HL-60 (cell line): ENCODE measurements at regions not wholly inside any gene's neighbourhood (a gene's known extent, or its start where the extent isn't known, plus 50 kb on each side); places are given as distances from the start of the nearest gene placed in this dataset.

ENCODE experiments used
- DNase-seq, 2 experiments: peaks; one replicate each; pipeline ENCODE4 v3.0.0-alpha.2; 2010 to 2020; ENCODE audit warnings: low read depth in 1 of 2, low spot score in 1 of 2
- H3K27ac ChIP-seq: fragments of 250-450 bp; sonication (Bioruptor Pico); replicated peaks from 2 replicates; pipeline ENCODE4 v1.5.1; 2020; ENCODE audit warnings: mild to moderate bottlenecking, moderate library complexity
- H3K27me3 ChIP-seq: fragments of 250-450 bp; sonication (Bioruptor Pico); 2 replicates; pipeline ENCODE4 v1.5.1; 2021; ENCODE audit warnings: mild to moderate bottlenecking, moderate library complexity; ENCODE audit not compliant: insufficient read depth, poor library complexity, severe bottlenecking
- H3K4me3 ChIP-seq: replicated peaks from 2 replicates; pipeline ENCODE4 v1.5.1; 2011; ENCODE audit warnings: mild to moderate bottlenecking, control low read depth, low read length; ENCODE audit not compliant: insufficient read depth
- CTCF ChIP-seq: IDR thresholded peaks from one replicate; pipeline ENCODE4 v1.5.1; 2011; ENCODE audit warnings: low read length, control low read depth, inconsistent platforms; ENCODE audit not compliant: insufficient read depth
- GABPA ChIP-seq: IDR thresholded peaks from 2 replicates; pipeline ENCODE4 v1.6.1; 2012; ENCODE audit warnings: low read depth
- POLR2AphosphoS5 ChIP-seq: IDR thresholded peaks from 2 replicates; pipeline ENCODE4 v1.6.1; 2012; ENCODE audit warnings: low read depth
- SPI1 ChIP-seq: IDR thresholded peaks from 2 replicates; pipeline ENCODE4 v1.6.1; 2012; ENCODE audit warnings: low read depth, mild to moderate bottlenecking, borderline replicate concordance
- TF ChIP-seq, protein P1 (sequence below): IDR thresholded peaks from 2 replicates; pipeline ENCODE4 v1.6.1; 2012; ENCODE audit warnings: low read depth; ENCODE audit not compliant: insufficient replicate concordance

DNA sequence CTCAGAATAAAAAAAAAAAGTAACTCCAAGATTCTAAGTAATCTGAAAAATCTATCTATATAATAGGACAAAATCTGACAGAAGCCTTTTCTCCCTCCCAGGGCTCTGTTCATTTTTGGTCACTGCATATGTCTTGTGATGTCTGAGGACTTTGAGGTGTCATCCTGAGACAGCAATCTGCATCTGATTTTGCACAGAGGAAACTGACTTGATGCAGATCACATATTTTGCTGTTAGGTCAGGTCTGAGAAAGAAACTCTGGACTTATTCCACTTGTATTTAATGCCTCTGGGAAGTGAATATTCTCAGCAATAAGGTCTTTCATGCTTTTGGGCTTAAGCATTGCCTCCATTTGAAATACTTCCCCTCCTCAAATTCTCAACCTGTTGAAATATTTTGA, 295.2 kb upstream of the THBS1 start:
- TF ChIP-seq SPI1 (no peak), CTCF (no peak), POLR2AphosphoS5 (no peak), GABPA (no peak)
- TF ChIP-seq, protein P1, sequence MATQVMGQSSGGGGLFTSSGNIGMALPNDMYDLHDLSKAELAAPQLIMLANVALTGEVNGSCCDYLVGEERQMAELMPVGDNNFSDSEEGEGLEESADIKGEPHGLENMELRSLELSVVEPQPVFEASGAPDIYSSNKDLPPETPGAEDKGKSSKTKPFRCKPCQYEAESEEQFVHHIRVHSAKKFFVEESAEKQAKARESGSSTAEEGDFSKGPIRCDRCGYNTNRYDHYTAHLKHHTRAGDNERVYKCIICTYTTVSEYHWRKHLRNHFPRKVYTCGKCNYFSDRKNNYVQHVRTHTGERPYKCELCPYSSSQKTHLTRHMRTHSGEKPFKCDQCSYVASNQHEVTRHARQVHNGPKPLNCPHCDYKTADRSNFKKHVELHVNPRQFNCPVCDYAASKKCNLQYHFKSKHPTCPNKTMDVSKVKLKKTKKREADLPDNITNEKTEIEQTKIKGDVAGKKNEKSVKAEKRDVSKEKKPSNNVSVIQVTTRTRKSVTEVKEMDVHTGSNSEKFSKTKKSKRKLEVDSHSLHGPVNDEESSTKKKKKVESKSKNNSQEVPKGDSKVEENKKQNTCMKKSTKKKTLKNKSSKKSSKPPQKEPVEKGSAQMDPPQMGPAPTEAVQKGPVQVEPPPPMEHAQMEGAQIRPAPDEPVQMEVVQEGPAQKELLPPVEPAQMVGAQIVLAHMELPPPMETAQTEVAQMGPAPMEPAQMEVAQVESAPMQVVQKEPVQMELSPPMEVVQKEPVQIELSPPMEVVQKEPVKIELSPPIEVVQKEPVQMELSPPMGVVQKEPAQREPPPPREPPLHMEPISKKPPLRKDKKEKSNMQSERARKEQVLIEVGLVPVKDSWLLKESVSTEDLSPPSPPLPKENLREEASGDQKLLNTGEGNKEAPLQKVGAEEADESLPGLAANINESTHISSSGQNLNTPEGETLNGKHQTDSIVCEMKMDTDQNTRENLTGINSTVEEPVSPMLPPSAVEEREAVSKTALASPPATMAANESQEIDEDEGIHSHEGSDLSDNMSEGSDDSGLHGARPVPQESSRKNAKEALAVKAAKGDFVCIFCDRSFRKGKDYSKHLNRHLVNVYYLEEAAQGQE: no peak
- H3K27ac ChIP-seq: no peak overlapping the region
- no peak overlapping the region for H3K4me3 ChIP-seq
- no peak for DNase-seq
- peaks cover 2% of the 10 kb centered on the region for H3K27me3 ChIP-seq

GRCh38 chr15:39286706-39287105, 294.2 kb upstream of the THBS1 start:
- no peak overlapping the region for H3K27ac ChIP-seq
- no peak for TF ChIP-seq CTCF
- no peak for TF ChIP-seq GABPA
- no peak for TF ChIP-seq SPI1
- TF ChIP-seq POLR2AphosphoS5: no peak
- TF ChIP-seq, protein P1: no peak
- no peak for DNase-seq

DNA sequence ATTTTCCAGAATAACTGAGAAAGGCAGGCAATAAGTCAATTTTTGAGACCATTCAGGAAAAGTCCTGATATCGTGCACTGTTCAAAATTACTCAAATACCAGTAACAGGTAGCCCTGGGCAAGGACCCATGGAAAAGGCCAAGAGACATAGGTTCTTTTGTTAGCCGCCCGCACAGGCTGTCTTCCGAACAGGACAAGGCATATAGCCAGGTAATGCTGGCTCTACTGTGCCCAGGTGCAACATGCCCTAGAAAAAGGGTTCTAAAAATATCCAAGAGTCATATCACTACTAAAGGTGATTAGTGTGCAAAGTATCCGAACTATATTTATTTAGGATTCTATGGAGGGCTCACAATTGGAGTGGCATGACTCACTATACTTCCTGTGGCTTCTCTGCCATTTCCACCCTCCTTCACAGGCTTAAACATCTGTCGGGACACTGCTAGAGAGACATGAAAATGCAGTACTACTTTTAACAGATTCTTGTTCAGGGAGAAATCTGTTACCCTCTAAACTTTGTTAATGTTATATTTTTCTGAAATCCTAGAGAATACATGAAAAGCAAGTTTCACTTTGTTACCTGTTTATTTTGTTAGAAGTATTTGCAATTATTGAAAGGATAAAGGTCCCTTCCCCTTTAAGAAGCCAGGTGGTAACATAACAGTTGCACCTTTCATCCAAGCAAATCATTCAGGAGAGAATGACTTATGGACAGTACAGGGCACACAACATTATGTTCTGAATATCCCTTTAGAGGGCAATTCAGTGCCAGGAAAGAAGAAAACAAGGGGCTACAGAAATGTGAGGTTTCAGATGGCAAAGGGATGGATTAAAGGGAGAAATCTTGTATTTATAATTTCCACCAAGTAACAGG, 293.3 kb upstream of the THBS1 start:
- no peak overlapping the region for H3K4me3 ChIP-seq
- H3K27ac ChIP-seq: no peak overlapping the region
- H3K27me3 ChIP-seq: peaks cover 2% of the 10 kb centered on the region

More at GRCh38 chr15:39286706-39287105, 294.2 kb upstream of the THBS1 start:
- no peak overlapping the region for H3K4me3 ChIP-seq
- H3K27me3 ChIP-seq: peaks cover 2% of the 10 kb centered on the region

More for the DNA sequence above, 293.3 kb upstream of the THBS1 start:
- TF ChIP-seq GABPA: no peak
- no peak for TF ChIP-seq CTCF
- no peak for TF ChIP-seq SPI1
- TF ChIP-seq, protein P1: no peak
- TF ChIP-seq POLR2AphosphoS5: no peak
- no peak for DNase-seq
